A549 (cell line): ENCODE measurements at regions not wholly inside any gene's neighbourhood (a gene's known extent, or its start where the extent isn't known, plus 50 kb on each side); places are given as distances from the start of the nearest gene placed in this dataset.

Experiments
- ATAC-seq, 2 experiments: fragments of 200-7000 bp in 1 of 2; fragments of >200 bp in 1 of 2; cut with Nextera tagmentation in 1 of 2; cut with Tn5 transposase in 1 of 2; 3 replicates each; pipeline versions ENCODE4 v1.8.0 to v1.9.1; 2018 to 2020; ENCODE audit warnings: mild to moderate bottlenecking in 1 of 2, moderate library complexity in 1 of 2
- CTCF ChIA-PET: fragments of 300-600 bp; sonication (Branson Sonifier 250); formaldehyde crosslinking; extraction: SDS; loops from one replicate; lab custom pipeline; 2021; ENCODE audit warnings: antibody characterized with exemption, inconsistent platforms; lab: Yijun Ruan, JAX
- POLR2A ChIA-PET: fragments of 350-600 bp; formaldehyde crosslinking; extraction: SDS; loops from one replicate; lab custom pipeline; 2021; ENCODE audit warnings: antibody characterized with exemption, inconsistent platforms; lab: Yijun Ruan, JAX
- DNase-seq, 2 experiments: peaks; one replicate each; pipeline versions ENCODE4 v3.0.0 to v3.0.0-alpha.2; 2011 to 2016; ENCODE audit warnings: low read depth in 1 of 2, low spot score in 1 of 2
- FAIRE-seq: peaks from 2 replicates; lab custom pipeline; 2011; peaks lifted over from hg19 to GRCh38; lab: Jason Lieb, UNC
- H3K27ac ChIP-seq, 2 experiments: fragments of >200 bp; sonication (Bioruptor Twin); formaldehyde crosslinking; 3 replicates each; pipeline ENCODE4 v1.5.1; 2016 to 2017
- H3K4me1 ChIP-seq: fragments of >200 bp; sonication (Bioruptor Twin); formaldehyde crosslinking; 3 replicates; pipeline ENCODE4 v1.6.1; 2016
- H3K4me2 ChIP-seq: fragments of >200 bp; sonication (Bioruptor Twin); formaldehyde crosslinking; 3 replicates; pipeline ENCODE4 v1.6.1; 2016
- H3K4me3 ChIP-seq: fragments of >200 bp; sonication (Bioruptor Twin); formaldehyde crosslinking; 3 replicates; pipeline ENCODE4 v1.5.1; 2016
- H3K9me3 ChIP-seq: fragments of >200 bp; sonication (Bioruptor Twin); formaldehyde crosslinking; 3 replicates; pipeline ENCODE4 v1.6.1; 2016
- CEBPB ChIP-seq, 2 experiments: fragments of >200 bp in 1 of 2; sonication (Bioruptor Twin) in 1 of 2; formaldehyde crosslinking in 1 of 2; IDR thresholded peaks; 2 replicates each; pipeline ENCODE4 v1.6.1; 2012 to 2016
- CHD2 ChIP-seq: fragments of 150-350 bp; IDR thresholded peaks from 2 replicates; pipeline ENCODE4 v1.6.1; 2014; ENCODE audit warnings: low read length; ENCODE audit not compliant: partially characterized antibody
- ESRRA ChIP-seq: fragments of 150-350 bp; IDR thresholded peaks from 2 replicates; pipeline ENCODE4 v1.6.1; 2014; ENCODE audit warnings: mild to moderate bottlenecking, low read length, borderline replicate concordance
- FOXS1 ChIP-seq: fragments of 250-450 bp; sonication (Bioruptor Pico); IDR thresholded peaks from 2 replicates; pipeline ENCODE4 v1.5.0; 2020; ENCODE audit warnings: mild to moderate bottlenecking, moderate library complexity
- HDAC2 ChIP-seq: fragments of 200-600 bp; sonication (generic); IDR thresholded peaks from 2 replicates; pipeline ENCODE4 v1.6.1; 2016
- HES2 ChIP-seq: fragments of >200 bp; sonication (Bioruptor Twin); formaldehyde crosslinking; IDR thresholded peaks from 2 replicates; pipeline ENCODE4 v1.6.1; 2016
- HEYL ChIP-seq: fragments of 250-450 bp; sonication (Bioruptor Pico); IDR thresholded peaks from 2 replicates; pipeline ENCODE4 v1.8.0; 2021; ENCODE audit warnings: mild to moderate bottlenecking, moderate library complexity
- HMGXB4 ChIP-seq: fragments of 250-450 bp; sonication (Bioruptor Pico); IDR thresholded peaks from 2 replicates; pipeline ENCODE4 v1.5.0; 2021; ENCODE audit warnings: mild to moderate bottlenecking, moderate library complexity, borderline replicate concordance
- HOXB5 ChIP-seq: fragments of 250-450 bp; sonication (Bioruptor Pico); IDR thresholded peaks from 2 replicates; pipeline ENCODE4 v1.5.0; 2020; ENCODE audit warnings: mild to moderate bottlenecking, moderate library complexity
- JUNB ChIP-seq: fragments of >200 bp; sonication (Bioruptor Twin); formaldehyde crosslinking; IDR thresholded peaks from 2 replicates; pipeline ENCODE4 v1.6.1; 2016
- MAFK ChIP-seq: fragments of 450-650 bp; IDR thresholded peaks from 2 replicates; pipeline ENCODE4 v1.6.1; 2014; ENCODE audit not compliant: partially characterized antibody
- MAX ChIP-seq: IDR thresholded peaks from 2 replicates; pipeline ENCODE4 v1.6.1; 2012
- NR3C1 ChIP-seq: fragments of >200 bp; sonication (Bioruptor Twin); formaldehyde crosslinking; IDR thresholded peaks from 3 replicates; pipeline ENCODE4 v1.6.1; 2017
- POLR2AphosphoS2 ChIP-seq: conservative IDR thresholded peaks from 2 replicates; pipeline ENCODE4 v1.6.1; 2012; ENCODE audit warnings: low read length, improper control_type of control experiment, inconsistent platforms
- RAD21 ChIP-seq, 2 experiments: fragments of >200 bp in 1 of 2; sonication (Bioruptor Twin) in 1 of 2; formaldehyde crosslinking in 1 of 2; IDR thresholded peaks in 1 of 2; conservative IDR thresholded peaks in 1 of 2; 2 replicates in 1 of 2; 3 replicates in 1 of 2; pipeline ENCODE4 v1.6.1; 2012 to 2018; ENCODE audit warnings: inconsistent platforms in 1 of 2
- SREBF2 ChIP-seq: fragments of 450-650 bp; IDR thresholded peaks from 2 replicates; pipeline ENCODE4 v1.6.1; 2014; ENCODE audit warnings: mild to moderate bottlenecking, moderate library complexity
- ZFP36 ChIP-seq: fragments of 450-650 bp; IDR thresholded peaks from 2 replicates; pipeline ENCODE4 v1.6.1; 2014; ENCODE audit warnings: borderline replicate concordance; ENCODE audit not compliant: partially characterized antibody
- ZNF302 ChIP-seq: fragments of 250-450 bp; sonication (Bioruptor Pico); IDR thresholded peaks from 2 replicates; pipeline ENCODE4 v1.9.0; 2021; ENCODE audit warnings: inconsistent platforms, mild to moderate bottlenecking, moderate library complexity
- WGBS: methylation state at CpG from one replicate; pipeline ENCODE4 v1.1.6; 2017; ENCODE audit errors: missing lambda C conversion rate; 5-methylcytosine and 5-hydroxymethylcytosine counted together
- TF ChIP-seq, protein P1 (sequence below): fragments of 150-350 bp; IDR thresholded peaks from 2 replicates; pipeline ENCODE4 v1.6.1; 2014; ENCODE audit warnings: low read depth, mild to moderate bottlenecking, low read length
- TF ChIP-seq, protein P2 (sequence below): fragments of 450-650 bp; IDR thresholded peaks from 2 replicates; pipeline ENCODE4 v1.6.1; 2014; ENCODE audit warnings: antibody characterized with exemption

GRCh38 chr12:107490010-107490409 lies 195.6 kb upstream of the PWP1 start:
- ChIA-PET POLR2A (no interaction called here), CTCF (interaction anchor here (0.5 to 1.5 kb wide), 3 partner anchors 11 to 172 kb away, joined by 3 read pairs; a partner anchor contains a TSS)
- TF ChIP-seq ZNF302 (CRISPR knock-in tag) (no peak), NR3C1 (no peak), SREBF2 (no peak), MAX (no peak), HOXB5 (no peak), FOXS1 (CRISPR knock-in tag) (no peak), HMGXB4 (CRISPR knock-in tag) (no peak), MAFK (no peak), HEYL (CRISPR knock-in tag) (no peak), CHD2 (no peak), ZFP36 (no peak), RAD21 (conservative IDR thresholded peaks at IDR 0.05 in 1 of 2, IDR thresholded peaks at IDR 0.05 in 1 of 2) (no peak), POLR2AphosphoS2 (no peak), CEBPB (IDR thresholded peaks at IDR 0.05) (no peak), JUNB (no peak)
- TF ChIP-seq, protein P1, sequence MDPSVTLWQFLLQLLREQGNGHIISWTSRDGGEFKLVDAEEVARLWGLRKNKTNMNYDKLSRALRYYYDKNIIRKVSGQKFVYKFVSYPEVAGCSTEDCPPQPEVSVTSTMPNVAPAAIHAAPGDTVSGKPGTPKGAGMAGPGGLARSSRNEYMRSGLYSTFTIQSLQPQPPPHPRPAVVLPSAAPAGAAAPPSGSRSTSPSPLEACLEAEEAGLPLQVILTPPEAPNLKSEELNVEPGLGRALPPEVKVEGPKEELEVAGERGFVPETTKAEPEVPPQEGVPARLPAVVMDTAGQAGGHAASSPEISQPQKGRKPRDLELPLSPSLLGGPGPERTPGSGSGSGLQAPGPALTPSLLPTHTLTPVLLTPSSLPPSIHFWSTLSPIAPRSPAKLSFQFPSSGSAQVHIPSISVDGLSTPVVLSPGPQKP, result no peak
- TF ChIP-seq, protein P2, sequence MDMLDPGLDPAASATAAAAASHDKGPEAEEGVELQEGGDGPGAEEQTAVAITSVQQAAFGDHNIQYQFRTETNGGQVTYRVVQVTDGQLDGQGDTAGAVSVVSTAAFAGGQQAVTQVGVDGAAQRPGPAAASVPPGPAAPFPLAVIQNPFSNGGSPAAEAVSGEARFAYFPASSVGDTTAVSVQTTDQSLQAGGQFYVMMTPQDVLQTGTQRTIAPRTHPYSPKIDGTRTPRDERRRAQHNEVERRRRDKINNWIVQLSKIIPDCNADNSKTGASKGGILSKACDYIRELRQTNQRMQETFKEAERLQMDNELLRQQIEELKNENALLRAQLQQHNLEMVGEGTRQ, result no peak
- FAIRE-seq (no peak), ATAC-seq (no peak), DNase-seq (no peak)
- Histone ChIP-seq H3K9me3 (no peaks in the 10 kb centered on the region), H3K4me3 (no peak overlapping the region), H3K27ac (no peak overlapping the region), H3K4me2 (no peak overlapping the region), H3K4me1 (peaks cover 57% of the 10 kb centered on the region)
- WGBS, result 93% methylated on average over 3 of the region's 3 CpGs

DNA sequence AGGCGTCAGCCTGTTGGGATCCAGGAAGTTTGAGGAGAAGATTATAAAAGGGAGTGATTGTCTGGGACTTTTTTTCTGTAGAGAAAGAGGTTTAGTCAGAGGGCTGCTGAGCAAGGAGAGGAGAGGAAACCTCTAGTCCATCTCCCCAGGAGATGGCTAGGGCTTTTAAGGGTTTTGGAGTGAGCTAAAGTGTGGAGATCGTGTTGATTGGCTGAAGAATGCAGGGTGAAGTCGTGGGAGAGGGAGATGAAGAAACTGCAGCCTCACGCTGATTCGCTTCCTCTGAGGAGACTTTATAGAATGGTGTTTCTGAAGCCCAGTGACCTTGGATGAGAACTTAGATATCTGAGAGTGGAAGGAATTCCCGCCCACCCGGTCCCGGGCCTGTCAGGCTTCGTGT lies 193.7 kb upstream of the PWP1 start:
- FAIRE-seq (no peak), ATAC-seq (no peak)

More for the DNA sequence above, 193.7 kb upstream of the PWP1 start:
- Histone ChIP-seq H3K9me3 (no peaks in the 10 kb centered on the region), H3K4me3 (no peak overlapping the region), H3K27ac (no peak overlapping the region), H3K4me2 (no peak overlapping the region), H3K4me1 (peaks cover 38% of the 10 kb centered on the region; the same call in 2 of the 3 replicates)
- TF ChIP-seq ZNF302 (CRISPR knock-in tag), result no peak
- TF ChIP-seq HDAC2, result no peak
- TF ChIP-seq ESRRA, result no peak
- TF ChIP-seq CEBPB (IDR thresholded peaks at IDR 0.05), result no peak
- TF ChIP-seq HES2, result no peak
- CTCF ChIA-PET, result no interaction called here
- POLR2A ChIA-PET, result no interaction called here
- peak in 1 of 2 experiments; percentile 22 for DNase-seq
- 82% methylated on average over 9 of the region's 9 CpGs for WGBS
